Effector memory CD4-positive, alpha-beta T cell (primary cell): ENCODE measurements at regions not wholly inside any gene's neighbourhood (a gene's known extent, or its start where the extent isn't known, plus 50 kb on each side); places are given as distances from the start of the nearest gene placed in this dataset.

Source experiments
- DNase-seq, 3 donors: peaks; one replicate each; pipeline ENCODE4 v3.0.0-alpha.2; 2020
- H3K27ac ChIP-seq: 2 replicates; pipeline ENCODE4 v1.7.0; 2013; ENCODE audit warnings: mild to moderate bottlenecking, low read length, moderate library complexity; ENCODE audit not compliant: insufficient read depth, poor library complexity, severe bottlenecking
- H3K27me3 ChIP-seq: replicated peaks from 2 replicates; pipeline ENCODE4 v1.7.0; 2013; ENCODE audit warnings: mild to moderate bottlenecking, low read length; ENCODE audit not compliant: insufficient read depth, control insufficient read depth, poor library complexity, severe bottlenecking
- H3K36me3 ChIP-seq: 2 replicates; pipeline ENCODE4 v1.7.0; 2013; ENCODE audit warnings: mild to moderate bottlenecking, low read length, moderate library complexity; ENCODE audit not compliant: control insufficient read depth, insufficient read depth
- H3K4me1 ChIP-seq: 2 replicates; pipeline ENCODE4 v1.7.0; 2013; ENCODE audit warnings: low read length, mild to moderate bottlenecking; ENCODE audit not compliant: control insufficient read depth, insufficient read depth, poor library complexity, severe bottlenecking
- H3K4me3 ChIP-seq: 2 replicates; pipeline ENCODE4 v1.7.0; 2013; ENCODE audit warnings: low read length, low read depth, mild to moderate bottlenecking; ENCODE audit not compliant: insufficient read depth, poor library complexity, severe bottlenecking
- H3K9me3 ChIP-seq: 2 replicates; pipeline ENCODE4 v1.7.0; 2013; ENCODE audit warnings: mild to moderate bottlenecking, low read length, moderate library complexity; ENCODE audit not compliant: control insufficient read depth

- no peaks in the 10 kb centered on the region for H3K9me3 ChIP-seq
- H3K4me1 ChIP-seq = peaks cover 17% of the 10 kb centered on the region
- no peak overlapping the region for H3K27ac ChIP-seq
- no peak for DNase-seq
- H3K4me3 ChIP-seq = peak overlapping the region; percentile 10
- H3K27me3 ChIP-seq = no peaks in the 10 kb centered on the region
- no peaks in the 10 kb centered on the region for H3K36me3 ChIP-seq
Observed at GRCh38 chr2:12177455-12178288, 431.2 kb downstream of the LPIN1 start.

GRCh38 chr2:12178289-12179080 lies 432.1 kb downstream of the LPIN1 start:
- Histone ChIP-seq H3K4me1 (peaks cover 17% of the 10 kb centered on the region), H3K36me3 (no peaks in the 10 kb centered on the region), H3K27me3 (no peaks in the 10 kb centered on the region), H3K4me3 (no peak overlapping the region), H3K27ac (no peak overlapping the region), H3K9me3 (no peaks in the 10 kb centered on the region)
- no peak for DNase-seq

GRCh38 chr2:12180031-12180430 lies 433.6 kb downstream of the LPIN1 start:
- Histone ChIP-seq H3K36me3 (no peaks in the 10 kb centered on the region), H3K4me3 (no peak overlapping the region), H3K4me1 (peaks cover 17% of the 10 kb centered on the region), H3K27me3 (no peaks in the 10 kb centered on the region), H3K27ac (no peak overlapping the region), H3K9me3 (no peaks in the 10 kb centered on the region)
- no peak for DNase-seq

GRCh38 chr2:12183032-12183645 lies 436.7 kb downstream of the LPIN1 start:
- Histone ChIP-seq H3K4me1 (peaks cover 4% of the 10 kb centered on the region), H3K9me3 (no peaks in the 10 kb centered on the region), H3K27me3 (no peaks in the 10 kb centered on the region), H3K36me3 (no peaks in the 10 kb centered on the region), H3K4me3 (no peak overlapping the region), H3K27ac (no peak overlapping the region)
- no peak for DNase-seq

GRCh38 chr2:12192762-12193161 lies 446.3 kb downstream of the LPIN1 start:
- H3K4me3 ChIP-seq = no peak overlapping the region
- H3K4me1 ChIP-seq = no peaks in the 10 kb centered on the region
- H3K9me3 ChIP-seq = no peaks in the 10 kb centered on the region
- H3K36me3 ChIP-seq = no peaks in the 10 kb centered on the region
- no peak overlapping the region for H3K27ac ChIP-seq
- H3K27me3 ChIP-seq = no peaks in the 10 kb centered on the region
- no peak for DNase-seq

- Histone ChIP-seq H3K4me3 (no peak overlapping the region), H3K4me1 (no peaks in the 10 kb centered on the region), H3K9me3 (no peaks in the 10 kb centered on the region), H3K36me3 (no peaks in the 10 kb centered on the region), H3K27ac (no peak overlapping the region), H3K27me3 (no peaks in the 10 kb centered on the region)
- no peak for DNase-seq
Observed at GRCh38 chr2:12194968-12195367, 448.5 kb downstream of the LPIN1 start.

- no peak overlapping the region for H3K4me3 ChIP-seq
- H3K27ac ChIP-seq = no peak overlapping the region
- no peaks in the 10 kb centered on the region for H3K9me3 ChIP-seq
- no peak for DNase-seq
- no peaks in the 10 kb centered on the region for H3K27me3 ChIP-seq
- H3K36me3 ChIP-seq = no peaks in the 10 kb centered on the region
- H3K4me1 ChIP-seq = no peaks in the 10 kb centered on the region
Observed at GRCh38 chr2:12196495-12196894, 450.1 kb downstream of the LPIN1 start.

GRCh38 chr2:12197133-12197532 lies 450.7 kb downstream of the LPIN1 start:
- Histone ChIP-seq H3K4me1 (no peaks in the 10 kb centered on the region), H3K36me3 (no peaks in the 10 kb centered on the region), H3K27me3 (no peaks in the 10 kb centered on the region), H3K4me3 (no peak overlapping the region), H3K27ac (no peak overlapping the region), H3K9me3 (no peaks in the 10 kb centered on the region)
- DNase-seq = no peak

- H3K27me3 ChIP-seq = no peaks in the 10 kb centered on the region
- DNase-seq = no peak
- H3K36me3 ChIP-seq = no peaks in the 10 kb centered on the region
- H3K9me3 ChIP-seq = no peaks in the 10 kb centered on the region
- H3K4me1 ChIP-seq = no peaks in the 10 kb centered on the region
- H3K4me3 ChIP-seq = no peak overlapping the region
- no peak overlapping the region for H3K27ac ChIP-seq
Observed at GRCh38 chr2:12199491-12200211, 453.2 kb downstream of the LPIN1 start.
